ENCODE measurements at regions not wholly inside any gene's neighbourhood (a gene's known extent, or its start where the extent isn't known, plus 50 kb on each side); places are given as distances from the start of the nearest gene placed in this dataset.

DNA sequence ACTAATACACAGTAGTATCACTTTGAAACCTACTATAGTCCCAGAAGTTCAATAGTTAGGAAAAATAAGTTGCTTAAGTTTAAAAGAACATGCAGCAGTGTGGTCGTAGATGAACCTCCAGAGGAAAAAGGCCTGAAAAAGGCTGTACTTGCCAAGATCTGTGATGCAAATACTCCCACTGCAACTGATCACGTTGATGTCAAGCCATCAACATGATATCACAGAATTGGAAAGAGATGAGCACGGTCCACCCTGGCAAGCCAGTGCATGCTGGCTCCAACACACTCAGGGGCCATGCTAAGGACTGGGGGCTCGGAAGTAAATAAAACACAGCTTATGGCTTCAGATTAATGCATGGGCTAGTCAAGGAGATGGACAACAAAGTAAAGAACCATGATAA lies 71.8 kb upstream of the LRCH1 start:
- H3K4me3 ChIP-seq, result no peak overlapping the region
- no peaks in the 10 kb centered on the region for H3K36me3 ChIP-seq
- no peak for DNase-seq
- intact Hi-C loops (cut with DNase I; ENCODE audit: low total_unique reads), result no loop called here
- no peak for TF ChIP-seq POLR2AphosphoS5 (IDR thresholded peaks at IDR 0.05)
- no peak for TF ChIP-seq POLR2A (IDR thresholded peaks at IDR 0.05)
- TF ChIP-seq, protein P1, sequence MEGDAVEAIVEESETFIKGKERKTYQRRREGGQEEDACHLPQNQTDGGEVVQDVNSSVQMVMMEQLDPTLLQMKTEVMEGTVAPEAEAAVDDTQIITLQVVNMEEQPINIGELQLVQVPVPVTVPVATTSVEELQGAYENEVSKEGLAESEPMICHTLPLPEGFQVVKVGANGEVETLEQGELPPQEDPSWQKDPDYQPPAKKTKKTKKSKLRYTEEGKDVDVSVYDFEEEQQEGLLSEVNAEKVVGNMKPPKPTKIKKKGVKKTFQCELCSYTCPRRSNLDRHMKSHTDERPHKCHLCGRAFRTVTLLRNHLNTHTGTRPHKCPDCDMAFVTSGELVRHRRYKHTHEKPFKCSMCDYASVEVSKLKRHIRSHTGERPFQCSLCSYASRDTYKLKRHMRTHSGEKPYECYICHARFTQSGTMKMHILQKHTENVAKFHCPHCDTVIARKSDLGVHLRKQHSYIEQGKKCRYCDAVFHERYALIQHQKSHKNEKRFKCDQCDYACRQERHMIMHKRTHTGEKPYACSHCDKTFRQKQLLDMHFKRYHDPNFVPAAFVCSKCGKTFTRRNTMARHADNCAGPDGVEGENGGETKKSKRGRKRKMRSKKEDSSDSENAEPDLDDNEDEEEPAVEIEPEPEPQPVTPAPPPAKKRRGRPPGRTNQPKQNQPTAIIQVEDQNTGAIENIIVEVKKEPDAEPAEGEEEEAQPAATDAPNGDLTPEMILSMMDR (IDR thresholded peaks at IDR 0.05 in 8 of 11, conservative IDR thresholded peaks at IDR 0.05 in 3 of 11), result no peak
- no peak overlapping the region for H3K27ac ChIP-seq
- H3K9me3 ChIP-seq, result peaks cover 0 to 55% (median 41%) of the 10 kb centered on the region in 8 donors
- no peaks in the 10 kb centered on the region for H3K27me3 ChIP-seq (replicated peaks in 1 of 7)
- H3K4me1 ChIP-seq, result no peaks in the 10 kb centered on the region
- WGBS, 5 donors, result 70 to 94% (median 81%) methylated on average over 4 of the region's 4 CpGs

DNA sequence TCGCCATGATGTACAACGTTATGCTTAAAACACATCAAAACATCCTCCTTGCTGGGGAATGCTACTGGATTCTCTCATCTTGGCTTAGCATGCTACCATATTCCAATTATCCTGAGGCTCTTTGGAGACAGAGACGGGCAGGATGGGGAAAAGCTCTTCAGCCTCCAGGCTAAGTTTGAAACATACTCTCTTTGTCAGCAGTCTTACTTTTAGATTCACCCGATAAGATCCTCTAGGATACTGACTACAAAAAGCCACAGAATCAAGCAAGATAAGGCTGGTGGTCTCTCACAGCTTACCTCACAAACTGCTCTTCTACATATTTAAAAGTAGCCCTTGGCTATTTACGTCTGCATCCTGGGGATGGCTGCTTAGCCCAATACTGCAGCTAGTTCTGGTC lies 72.8 kb upstream of the LRCH1 start:
- TF ChIP-seq, protein P1 (IDR thresholded peaks at IDR 0.05 in 8 of 11, conservative IDR thresholded peaks at IDR 0.05 in 3 of 11), result no peak
- TF ChIP-seq POLR2AphosphoS5 (IDR thresholded peaks at IDR 0.05), result no peak
- no peak for TF ChIP-seq POLR2A (IDR thresholded peaks at IDR 0.05)
- Histone ChIP-seq H3K27me3 (replicated peaks in 1 of 7) (no peaks in the 10 kb centered on the region), H3K4me1 (no peaks in the 10 kb centered on the region), H3K36me3 (no peaks in the 10 kb centered on the region), H3K27ac (no peak overlapping the region), H3K4me3 (no peak overlapping the region), H3K9me3 (peaks cover 0 to 45% (median 30%) of the 10 kb centered on the region in 8 donors)
- intact Hi-C loops (cut with DNase I; ENCODE audit: low total_unique reads), result no loop called here
- 92 to 95% (median 95%) methylated on average over 5 of the region's 5 CpGs for WGBS, 5 donors
- no peak for DNase-seq

- H3K27ac ChIP-seq, result no peak overlapping the region
Measured at GRCh38 chr13:46479691-46480090, 73.3 kb upstream of the LRCH1 start.

DNA sequence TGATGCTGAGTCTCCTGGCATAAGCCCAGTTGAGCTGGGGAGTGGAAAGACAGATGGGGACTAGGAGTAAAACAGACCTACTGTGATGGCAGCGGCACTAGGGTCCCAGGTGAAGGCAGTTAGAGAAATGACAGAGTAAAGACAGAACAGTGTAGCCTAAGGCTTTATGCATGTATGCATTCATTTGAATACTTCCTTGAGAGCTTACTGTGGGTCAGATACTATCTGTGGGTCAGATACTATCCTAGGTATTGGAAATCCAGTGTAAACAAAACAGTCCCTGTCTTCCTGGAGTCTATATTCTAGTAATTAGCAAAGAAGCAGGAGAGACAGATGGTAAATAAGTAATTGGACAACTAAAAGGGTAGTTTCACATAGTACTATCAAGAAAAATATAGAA lies 73.7 kb upstream of the LRCH1 start:
- no peak overlapping the region for H3K27ac ChIP-seq
- WGBS, 5 donors, result 92 to 96% (median 94%) methylated on average over 1 of the region's 1 CpG
- no peaks in the 10 kb centered on the region for H3K4me1 ChIP-seq
- TF ChIP-seq, protein P1 (IDR thresholded peaks at IDR 0.05 in 8 of 11, conservative IDR thresholded peaks at IDR 0.05 in 3 of 11), result no peak
- TF ChIP-seq POLR2AphosphoS5 (IDR thresholded peaks at IDR 0.05), result no peak
- no peak for TF ChIP-seq POLR2A (IDR thresholded peaks at IDR 0.05)
- H3K27me3 ChIP-seq (replicated peaks in 1 of 7), result no peaks in the 10 kb centered on the region
- no peaks in the 10 kb centered on the region for H3K36me3 ChIP-seq
- H3K9me3 ChIP-seq, result peaks cover 0 to 37% (median 22%) of the 10 kb centered on the region in 8 donors
- no peak overlapping the region for H3K4me3 ChIP-seq
- intact Hi-C loops (cut with DNase I; ENCODE audit: low total_unique reads), result no loop called here
- no peak for DNase-seq

More at GRCh38 chr13:46479691-46480090, 73.3 kb upstream of the LRCH1 start:
- WGBS, 5 donors, result 92 to 100% (median 100%) methylated on average over 1 of the region's 1 CpG
- peaks cover 0 to 41% (median 26%) of the 10 kb centered on the region in 8 donors for H3K9me3 ChIP-seq
- intact Hi-C loops (cut with DNase I; ENCODE audit: low total_unique reads), result no loop called here
- H3K4me3 ChIP-seq, result no peak overlapping the region
- no peaks in the 10 kb centered on the region for H3K27me3 ChIP-seq (replicated peaks in 1 of 7)
- TF ChIP-seq POLR2AphosphoS5 (IDR thresholded peaks at IDR 0.05), result no peak
- TF ChIP-seq, protein P1 (IDR thresholded peaks at IDR 0.05 in 8 of 11, conservative IDR thresholded peaks at IDR 0.05 in 3 of 11), result no peak
- no peak for TF ChIP-seq POLR2A (IDR thresholded peaks at IDR 0.05)
- DNase-seq, result no peak
- H3K4me1 ChIP-seq, result no peaks in the 10 kb centered on the region
- H3K36me3 ChIP-seq, result no peaks in the 10 kb centered on the region
